Pancreas (tissue), 10 donors: ENCODE measurements at regions not wholly inside any gene's neighbourhood (a gene's known extent, or its start where the extent isn't known, plus 50 kb on each side); places are given as distances from the start of the nearest gene placed in this dataset.

Experiments used
- ATAC-seq, 4 donors: fragments of 200-7000 bp; cut with Tn5 transposase; one replicate each; pipeline versions ENCODE4 v1.8.0 to v1.9.1; 2020; ENCODE audit warnings: mild to moderate bottlenecking in 4 of 4, moderate library complexity in 4 of 4
- DNase-seq, 6 donors: peaks; one replicate each; pipeline ENCODE4 v3.0.0-alpha.2; 2020
- FAIRE-seq: peaks from 2 replicates; lab custom pipeline; 2012; peaks lifted over from hg19 to GRCh38; lab: Jason Lieb, UNC
- H3K27ac ChIP-seq, 4 donors: fragments of 200-600 bp; sonication (generic); 1 replicate in 3 of 4; 2 replicates in 1 of 4; pipeline versions ENCODE4 v1.5.0 to v1.8.0; 2020
- H3K27me3 ChIP-seq, 4 donors: fragments of 200-600 bp; one replicate each; pipeline ENCODE4 v1.8.0; 2021
- H3K36me3 ChIP-seq, 3 donors: fragments of 200-600 bp; sonication (generic) in 1 of 3; one replicate each; pipeline versions ENCODE4 v1.5.0 to v1.8.0; 2020 to 2021
- H3K4me1 ChIP-seq, 3 donors: fragments of 200-600 bp; one replicate each; pipeline ENCODE4 v1.8.0; 2021
- H3K4me3 ChIP-seq, 4 donors: fragments of 200-600 bp; sonication (generic) in 2 of 4; one replicate each; pipeline versions ENCODE4 v1.5.0 to v1.8.0; 2020 to 2021
- H3K9me3 ChIP-seq, 4 donors: fragments of 200-600 bp; one replicate each; pipeline ENCODE4 v1.8.0; 2021
- CTCF ChIP-seq, 4 donors: fragments of 200-600 bp; sonication (generic) in 3 of 4; IDR thresholded peaks; one replicate each; pipeline versions ENCODE4 v1.5.0 to v1.8.0; 2021; ENCODE audit warnings: antibody characterized with exemption in 4 of 4
- WGBS, 2 donors: extraction: QIAGEN DNeasy Blood & Tissue Kit; methylation state at CpG; one replicate each; pipeline ENCODE4 v1.1.7; 2013; 5-methylcytosine and 5-hydroxymethylcytosine counted together
- intact Hi-C, 3 donors: fragments of 100-400 bp; cut with DNase I; formaldehyde crosslinking; loops; one replicate each; pipeline versions ENCODE4 v1.11.1 to v1.14.2; 2022
- donor health status: healthy with polysubstance abuse.
- donor health status: DM: no; HTN: no; CAD: no; lungs with moderate emphysema.
- donor health status: DM: no; HTN: no; CAD: no.
- donor health status: control.
- donor health status: control.
- donor health status: Bipolar disorder and iron deficiency.
- donor health status: DM: yes; HTN: yes; CAD: no.
- donor health status: DM: no; HTN: no; CAD: no.
- donor health status: DM: no; HTN: no; CAD: no.
- donor health status: DM: yes; HTN: yes; CAD: no.

GRCh38 chr12:115419145-115419646 lies 735.2 kb upstream of the TBX3 start:
- DNase-seq (no peak), ATAC-seq (no peak), FAIRE-seq (no peak)
- Histone ChIP-seq H3K4me1 (no peaks in the 10 kb centered on the region), H3K27ac (no peak overlapping the region), H3K36me3 (no peaks in the 10 kb centered on the region), H3K4me3 (no peak overlapping the region), H3K27me3 (no peaks in the 10 kb centered on the region), H3K9me3 (no peaks in the 10 kb centered on the region)
- WGBS, 2 donors = 65 to 75% methylated on average over 1 of the region's 1 CpG
- no peak for TF ChIP-seq CTCF (IDR thresholded peaks at IDR 0.05)
- intact Hi-C loops = no loop called here

GRCh38 chr12:115417610-115418009 lies 733.6 kb upstream of the TBX3 start:
- Histone ChIP-seq H3K27ac (no peak overlapping the region), H3K27me3 (no peaks in the 10 kb centered on the region), H3K4me3 (no peak overlapping the region), H3K4me1 (no peaks in the 10 kb centered on the region), H3K36me3 (no peaks in the 10 kb centered on the region), H3K9me3 (no peaks in the 10 kb centered on the region)
- DNase-seq (no peak), ATAC-seq (no peak), FAIRE-seq (no peak)
- no peak for TF ChIP-seq CTCF (IDR thresholded peaks at IDR 0.05)
- 58 to 61% methylated on average over 2 of the region's 2 CpGs for WGBS, 2 donors
- intact Hi-C loops = no loop called here

GRCh38 chr12:115416869-115417268 lies 732.9 kb upstream of the TBX3 start:
- no peak overlapping the region for H3K27ac ChIP-seq
- H3K9me3 ChIP-seq = no peaks in the 10 kb centered on the region
- DNase-seq (no peak), FAIRE-seq (no peak), ATAC-seq (no peak)
- TF ChIP-seq CTCF (IDR thresholded peaks at IDR 0.05) = no peak
- H3K4me3 ChIP-seq = no peak overlapping the region
- no peaks in the 10 kb centered on the region for H3K36me3 ChIP-seq
- H3K4me1 ChIP-seq = no peaks in the 10 kb centered on the region
- intact Hi-C loops = no loop called here
- H3K27me3 ChIP-seq = no peaks in the 10 kb centered on the region

GRCh38 chr12:115413626-115414025 lies 729.7 kb upstream of the TBX3 start:
- ATAC-seq = no peak
- WGBS, 2 donors = 59 to 70% methylated on average over 3 of the region's 3 CpGs
- H3K27me3 ChIP-seq = no peaks in the 10 kb centered on the region
- intact Hi-C loops = no loop called here
- DNase-seq = no peak
- no peaks in the 10 kb centered on the region for H3K4me1 ChIP-seq
- no peak overlapping the region for H3K27ac ChIP-seq
- H3K4me3 ChIP-seq = no peak overlapping the region
- H3K36me3 ChIP-seq = no peaks in the 10 kb centered on the region
- no peak for FAIRE-seq
- no peaks in the 10 kb centered on the region for H3K9me3 ChIP-seq
- TF ChIP-seq CTCF (IDR thresholded peaks at IDR 0.05) = no peak

GRCh38 chr12:115412831-115413230 lies 728.9 kb upstream of the TBX3 start:
- no peaks in the 10 kb centered on the region for H3K4me1 ChIP-seq
- no peaks in the 10 kb centered on the region for H3K36me3 ChIP-seq
- H3K27ac ChIP-seq = no peak overlapping the region
- no peak overlapping the region for H3K4me3 ChIP-seq
- H3K9me3 ChIP-seq = no peaks in the 10 kb centered on the region
- 58 to 70% methylated on average over 3 of the region's 3 CpGs for WGBS, 2 donors
- DNase-seq (no peak), FAIRE-seq (no peak), ATAC-seq (no peak)
- TF ChIP-seq CTCF (IDR thresholded peaks at IDR 0.05) = no peak
- intact Hi-C loops = no loop called here
- H3K27me3 ChIP-seq = no peaks in the 10 kb centered on the region
